ENCODE measurements at regions not wholly inside any gene's neighbourhood (a gene's known extent, or its start where the extent isn't known, plus 50 kb on each side); places are given as distances from the start of the nearest gene placed in this dataset.

GRCh38 chr2:128777196-128778035 is 458.7 kb upstream of the HS6ST1 start:
- no peak for DNase-seq
- no peaks in the 10 kb centered on the region for H3K4me1 Mint-ChIP-seq (ENCODE audit: low read depth, unreplicated experiment)
- no peak overlapping the region for H3K27ac Mint-ChIP-seq (ENCODE audit: unreplicated experiment)
- H3K27me3 Mint-ChIP-seq (ENCODE audit: unreplicated experiment): peaks cover 5% of the 10 kb centered on the region
- no peak overlapping the region for H3K4me3 Mint-ChIP-seq (ENCODE audit: unreplicated experiment)
- no peaks in the 10 kb centered on the region for H3K36me3 Mint-ChIP-seq (ENCODE audit: unreplicated experiment)
- no peak for TF ChIP-seq CTCF (IDR thresholded peaks at IDR 0.05; ENCODE audit: partially characterized antibody, unreplicated experiment)
- peaks cover 8% of the 10 kb centered on the region for H3K9me3 Mint-ChIP-seq (ENCODE audit: unreplicated experiment)

- no peak for DNase-seq
- H3K27ac Mint-ChIP-seq (ENCODE audit: unreplicated experiment): no peak overlapping the region
- no peak overlapping the region for H3K4me3 Mint-ChIP-seq (ENCODE audit: unreplicated experiment)
- no peak for TF ChIP-seq CTCF (IDR thresholded peaks at IDR 0.05; ENCODE audit: partially characterized antibody, unreplicated experiment)
- peaks cover 8% of the 10 kb centered on the region for H3K9me3 Mint-ChIP-seq (ENCODE audit: unreplicated experiment)
- no peaks in the 10 kb centered on the region for H3K4me1 Mint-ChIP-seq (ENCODE audit: low read depth, unreplicated experiment)
- H3K27me3 Mint-ChIP-seq (ENCODE audit: unreplicated experiment): peaks cover 10% of the 10 kb centered on the region
- H3K36me3 Mint-ChIP-seq (ENCODE audit: unreplicated experiment): peaks cover 5% of the 10 kb centered on the region
Observed at GRCh38 chr2:128778843-128779242, 460.2 kb upstream of the HS6ST1 start.

GRCh38 chr2:128779301-128780095 is 460.8 kb upstream of the HS6ST1 start:
- no peak for TF ChIP-seq CTCF (IDR thresholded peaks at IDR 0.05; ENCODE audit: partially characterized antibody, unreplicated experiment)
- Mint-ChIP-seq H3K9me3 (ENCODE audit: unreplicated experiment) (peaks cover 8% of the 10 kb centered on the region), H3K27me3 (ENCODE audit: unreplicated experiment) (peaks cover 11% of the 10 kb centered on the region)

GRCh38 chr2:128780434-128781080 is 461.9 kb upstream of the HS6ST1 start:
- TF ChIP-seq CTCF (IDR thresholded peaks at IDR 0.05; ENCODE audit: partially characterized antibody, unreplicated experiment): no peak
- Mint-ChIP-seq H3K36me3 (ENCODE audit: unreplicated experiment) (peaks cover 5% of the 10 kb centered on the region), H3K4me3 (ENCODE audit: unreplicated experiment) (no peak overlapping the region), H3K4me1 (ENCODE audit: low read depth, unreplicated experiment) (no peaks in the 10 kb centered on the region), H3K27me3 (ENCODE audit: unreplicated experiment) (peaks cover 13% of the 10 kb centered on the region), H3K9me3 (ENCODE audit: unreplicated experiment) (peaks cover 8% of the 10 kb centered on the region), H3K27ac (ENCODE audit: unreplicated experiment) (no peak overlapping the region)
- no peak for DNase-seq

More at GRCh38 chr2:128779301-128780095, 460.8 kb upstream of the HS6ST1 start:
- DNase-seq: no peak
- no peaks in the 10 kb centered on the region for H3K4me1 Mint-ChIP-seq (ENCODE audit: low read depth, unreplicated experiment)
- H3K36me3 Mint-ChIP-seq (ENCODE audit: unreplicated experiment): peaks cover 5% of the 10 kb centered on the region
- H3K27ac Mint-ChIP-seq (ENCODE audit: unreplicated experiment): no peak overlapping the region
- no peak overlapping the region for H3K4me3 Mint-ChIP-seq (ENCODE audit: unreplicated experiment)

All from glutamatergic neuron (in vitro differentiated cells).